ENCODE measurements at regions not wholly inside any gene's neighbourhood (a gene's known extent, or its start where the extent isn't known, plus 50 kb on each side); places are given as distances from the start of the nearest gene placed in this dataset.

DNA sequence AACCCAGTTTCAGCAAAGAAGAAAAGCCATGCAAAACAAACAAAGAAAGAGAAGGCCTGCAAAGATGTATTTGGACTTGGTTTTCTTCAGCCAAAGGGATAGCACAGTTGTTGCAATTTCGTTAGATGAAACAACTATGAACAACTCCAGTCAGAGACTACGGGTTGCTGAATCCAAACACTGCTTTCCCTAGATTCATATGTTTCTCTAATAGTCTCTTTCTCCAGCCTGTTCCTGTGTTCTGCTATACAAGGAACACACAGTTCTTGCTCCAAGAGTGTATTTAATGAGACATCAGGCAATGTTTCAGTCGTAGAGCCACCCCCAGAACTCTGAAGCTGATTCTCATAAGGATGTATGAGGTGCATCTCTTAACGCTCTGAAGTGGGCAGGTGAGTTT, 162.5 kb upstream of the TBL1X start:
- Mint-ChIP-seq H3K27me3 (ENCODE audit: unreplicated experiment) (no peaks in the 10 kb centered on the region), H3K27ac (ENCODE audit: unreplicated experiment) (no peak overlapping the region), H3K4me1 (ENCODE audit: unreplicated experiment) (no peaks in the 10 kb centered on the region), H3K9me3 (ENCODE audit: unreplicated experiment) (no peaks in the 10 kb centered on the region), H3K4me3 (ENCODE audit: unreplicated experiment) (no peak overlapping the region), H3K36me3 (ENCODE audit: low read depth, unreplicated experiment) (no peaks in the 10 kb centered on the region)
- no peak for DNase-seq (ENCODE audit: low spot score)
- TF ChIP-seq, protein P1, sequence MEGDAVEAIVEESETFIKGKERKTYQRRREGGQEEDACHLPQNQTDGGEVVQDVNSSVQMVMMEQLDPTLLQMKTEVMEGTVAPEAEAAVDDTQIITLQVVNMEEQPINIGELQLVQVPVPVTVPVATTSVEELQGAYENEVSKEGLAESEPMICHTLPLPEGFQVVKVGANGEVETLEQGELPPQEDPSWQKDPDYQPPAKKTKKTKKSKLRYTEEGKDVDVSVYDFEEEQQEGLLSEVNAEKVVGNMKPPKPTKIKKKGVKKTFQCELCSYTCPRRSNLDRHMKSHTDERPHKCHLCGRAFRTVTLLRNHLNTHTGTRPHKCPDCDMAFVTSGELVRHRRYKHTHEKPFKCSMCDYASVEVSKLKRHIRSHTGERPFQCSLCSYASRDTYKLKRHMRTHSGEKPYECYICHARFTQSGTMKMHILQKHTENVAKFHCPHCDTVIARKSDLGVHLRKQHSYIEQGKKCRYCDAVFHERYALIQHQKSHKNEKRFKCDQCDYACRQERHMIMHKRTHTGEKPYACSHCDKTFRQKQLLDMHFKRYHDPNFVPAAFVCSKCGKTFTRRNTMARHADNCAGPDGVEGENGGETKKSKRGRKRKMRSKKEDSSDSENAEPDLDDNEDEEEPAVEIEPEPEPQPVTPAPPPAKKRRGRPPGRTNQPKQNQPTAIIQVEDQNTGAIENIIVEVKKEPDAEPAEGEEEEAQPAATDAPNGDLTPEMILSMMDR (IDR thresholded peaks at IDR 0.05; ENCODE audit: unreplicated experiment) = no peak

DNA sequence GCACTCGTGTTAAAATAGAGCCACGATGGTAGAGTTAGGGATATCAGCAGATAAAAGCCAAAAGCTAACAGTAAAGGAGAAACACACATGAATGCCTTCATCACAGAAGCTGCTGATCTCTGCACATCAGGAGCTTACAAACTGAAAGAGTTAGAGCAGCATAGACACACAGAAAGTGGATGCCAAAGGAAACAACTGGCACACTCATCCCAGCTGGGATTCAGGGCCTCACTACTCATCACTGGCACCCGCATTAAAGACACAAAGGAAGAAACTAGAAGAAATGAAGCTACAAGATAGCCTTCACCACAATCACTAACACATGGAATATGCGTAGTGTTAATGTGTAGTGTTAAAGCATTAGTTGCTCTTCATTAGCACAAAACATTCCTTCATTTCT, 156.4 kb upstream of the TBL1X start:
- Mint-ChIP-seq H3K36me3 (ENCODE audit: low read depth, unreplicated experiment) (no peaks in the 10 kb centered on the region), H3K4me3 (ENCODE audit: unreplicated experiment) (no peak overlapping the region), H3K4me1 (ENCODE audit: unreplicated experiment) (no peaks in the 10 kb centered on the region), H3K27ac (ENCODE audit: unreplicated experiment) (no peak overlapping the region), H3K27me3 (ENCODE audit: unreplicated experiment) (peaks cover 1% of the 10 kb centered on the region), H3K9me3 (ENCODE audit: unreplicated experiment) (no peaks in the 10 kb centered on the region)
- TF ChIP-seq, protein P1 (IDR thresholded peaks at IDR 0.05; ENCODE audit: unreplicated experiment) = no peak
- no peak for DNase-seq (ENCODE audit: low spot score)

DNA sequence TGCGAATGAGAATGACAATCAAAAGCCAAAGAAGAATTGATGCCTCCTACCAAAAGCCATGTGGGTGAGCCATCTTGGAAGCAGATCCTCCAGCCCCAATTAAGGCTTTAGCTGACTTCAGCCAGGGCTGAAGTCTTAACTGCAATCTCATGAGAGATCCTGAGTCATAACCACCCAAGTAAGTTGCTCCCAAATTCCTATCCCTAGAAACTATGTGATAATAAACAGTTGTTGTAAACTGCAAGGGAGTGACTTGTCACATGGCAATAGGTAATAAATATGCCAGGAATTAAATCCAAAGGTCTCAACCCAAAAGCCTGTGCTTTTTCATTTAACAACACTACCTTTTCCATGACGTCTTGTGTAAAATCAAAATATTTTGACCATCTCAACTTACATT, 154.2 kb upstream of the TBL1X start:
- DNase-seq (ENCODE audit: low spot score) = no peak
- no peaks in the 10 kb centered on the region for H3K36me3 Mint-ChIP-seq (ENCODE audit: low read depth, unreplicated experiment)
- no peaks in the 10 kb centered on the region for H3K4me1 Mint-ChIP-seq (ENCODE audit: unreplicated experiment)
- TF ChIP-seq, protein P1 (IDR thresholded peaks at IDR 0.05; ENCODE audit: unreplicated experiment) = no peak
- H3K27ac Mint-ChIP-seq (ENCODE audit: unreplicated experiment) = no peak overlapping the region
- no peaks in the 10 kb centered on the region for H3K9me3 Mint-ChIP-seq (ENCODE audit: unreplicated experiment)
- peaks cover 1% of the 10 kb centered on the region for H3K27me3 Mint-ChIP-seq (ENCODE audit: unreplicated experiment)
- no peak overlapping the region for H3K4me3 Mint-ChIP-seq (ENCODE audit: unreplicated experiment)

DNA sequence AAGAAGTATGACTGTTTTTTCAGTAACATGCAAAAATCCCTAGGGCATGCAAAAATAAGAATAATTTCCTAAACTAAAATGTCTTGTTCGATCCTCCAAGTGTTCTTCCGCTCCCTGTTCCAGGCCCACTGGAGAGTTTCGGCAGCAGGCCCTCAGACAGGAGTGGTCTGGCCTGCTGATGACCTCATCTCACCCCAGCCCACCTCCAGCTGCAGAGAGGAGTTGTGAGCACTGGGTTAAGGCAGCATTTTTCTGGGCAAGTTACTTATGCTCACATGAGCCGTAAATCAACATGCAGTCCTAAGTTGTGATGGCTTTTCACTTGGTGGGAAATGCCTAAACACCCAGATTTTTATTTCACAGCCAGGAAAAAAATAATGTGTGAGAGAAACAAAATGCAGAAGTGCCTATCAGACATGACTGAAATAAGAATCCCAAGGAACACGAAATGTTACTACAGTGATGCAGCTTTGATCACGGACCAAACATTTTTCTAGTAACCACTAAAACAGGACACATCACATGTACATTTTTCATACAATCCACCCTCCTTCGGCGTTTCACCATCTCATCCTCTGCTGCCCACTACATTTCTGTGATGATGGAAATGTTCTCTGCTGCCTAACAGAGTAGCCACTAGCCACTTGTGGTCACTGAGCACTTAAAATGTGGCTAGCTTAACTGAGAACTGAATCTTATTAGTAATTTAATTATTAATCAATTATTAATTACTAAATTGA, 153.3 kb upstream of the TBL1X start:
- TF ChIP-seq, protein P1 (IDR thresholded peaks at IDR 0.05; ENCODE audit: unreplicated experiment) = no peak
- no peaks in the 10 kb centered on the region for H3K9me3 Mint-ChIP-seq (ENCODE audit: unreplicated experiment)
- no peak overlapping the region for H3K27ac Mint-ChIP-seq (ENCODE audit: unreplicated experiment)
- no peak overlapping the region for H3K4me3 Mint-ChIP-seq (ENCODE audit: unreplicated experiment)
- no peaks in the 10 kb centered on the region for H3K4me1 Mint-ChIP-seq (ENCODE audit: unreplicated experiment)
- peaks cover 1% of the 10 kb centered on the region for H3K27me3 Mint-ChIP-seq (ENCODE audit: unreplicated experiment)
- no peaks in the 10 kb centered on the region for H3K36me3 Mint-ChIP-seq (ENCODE audit: low read depth, unreplicated experiment)
- DNase-seq (ENCODE audit: low spot score) = no peak
